Chondrocyte (in vitro differentiated cells): ENCODE measurements at regions not wholly inside any gene's neighbourhood (a gene's known extent, or its start where the extent isn't known, plus 50 kb on each side); places are given as distances from the start of the nearest gene placed in this dataset.
"Not testable (repeated sequence)": the region's sequence is repeated elsewhere in the genome, so short reads cannot be mapped to it uniquely, and the experiment has no call there.

ENCODE experiments used
- DNase-seq: peaks from one replicate; pipeline ENCODE4 v3.0.0; 2021; ENCODE audit warnings: mixed read lengths, low spot score
- H3K27ac Mint-ChIP-seq: one replicate; pipeline ENCODE4 v1.8.0; 2021; ENCODE audit warnings: mild to moderate bottlenecking, moderate library complexity, mixed read lengths; ENCODE audit not compliant: unreplicated experiment
- H3K27me3 Mint-ChIP-seq: 2 replicates; pipeline ENCODE4 v1.8.0; 2021; ENCODE audit warnings: low read depth, mixed read lengths
- H3K36me3 Mint-ChIP-seq: 2 replicates; pipeline ENCODE4 v1.8.0; 2021; ENCODE audit warnings: low read depth, mixed read lengths
- H3K4me1 Mint-ChIP-seq: 2 replicates; pipeline ENCODE4 v1.8.0; 2021; ENCODE audit warnings: low read depth, mild to moderate bottlenecking, mixed read lengths
- H3K4me3 Mint-ChIP-seq: one replicate; pipeline ENCODE4 v1.8.0; 2021; ENCODE audit warnings: mild to moderate bottlenecking, moderate library complexity, mixed read lengths; ENCODE audit not compliant: unreplicated experiment
- H3K9me3 Mint-ChIP-seq: 2 replicates; pipeline ENCODE4 v1.8.0; 2021; ENCODE audit warnings: low read depth, mixed read lengths
- TF ChIP-seq, protein P1 (sequence below): fragments of 200-600 bp; sonication (generic); IDR thresholded peaks from 2 replicates; pipeline ENCODE4 v1.5.0; 2021; ENCODE audit warnings: antibody characterized with exemption, mild to moderate bottlenecking, moderate library complexity

DNA sequence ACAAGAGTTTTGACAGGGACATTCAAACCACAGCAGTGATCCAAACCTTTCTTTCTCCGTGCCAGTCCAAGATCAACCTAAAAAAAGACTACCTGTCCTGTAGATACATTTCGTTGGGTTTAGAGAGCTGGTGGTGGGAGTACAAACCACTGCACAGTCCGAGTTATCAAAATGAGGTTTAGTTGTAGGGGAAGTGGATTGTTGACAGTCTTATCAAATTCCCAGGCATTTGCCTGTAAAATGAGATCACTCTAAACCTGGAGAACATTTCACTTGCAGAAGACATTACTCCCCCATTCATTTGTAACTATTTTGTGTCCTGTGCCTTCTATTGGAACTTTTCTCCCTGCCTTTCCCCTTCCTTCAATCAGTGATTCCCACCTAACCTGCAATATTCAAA is 469.6 kb upstream of the JARID2 start:
- no peak for DNase-seq
- no peak overlapping the region for H3K4me3 Mint-ChIP-seq
- H3K27ac Mint-ChIP-seq: no peak overlapping the region
- peaks cover 9% of the 10 kb centered on the region for H3K4me1 Mint-ChIP-seq
- H3K27me3 Mint-ChIP-seq: no peaks in the 10 kb centered on the region
- H3K36me3 Mint-ChIP-seq: no peaks in the 10 kb centered on the region
- H3K9me3 Mint-ChIP-seq: peaks cover 11% of the 10 kb centered on the region
- TF ChIP-seq, protein P1, sequence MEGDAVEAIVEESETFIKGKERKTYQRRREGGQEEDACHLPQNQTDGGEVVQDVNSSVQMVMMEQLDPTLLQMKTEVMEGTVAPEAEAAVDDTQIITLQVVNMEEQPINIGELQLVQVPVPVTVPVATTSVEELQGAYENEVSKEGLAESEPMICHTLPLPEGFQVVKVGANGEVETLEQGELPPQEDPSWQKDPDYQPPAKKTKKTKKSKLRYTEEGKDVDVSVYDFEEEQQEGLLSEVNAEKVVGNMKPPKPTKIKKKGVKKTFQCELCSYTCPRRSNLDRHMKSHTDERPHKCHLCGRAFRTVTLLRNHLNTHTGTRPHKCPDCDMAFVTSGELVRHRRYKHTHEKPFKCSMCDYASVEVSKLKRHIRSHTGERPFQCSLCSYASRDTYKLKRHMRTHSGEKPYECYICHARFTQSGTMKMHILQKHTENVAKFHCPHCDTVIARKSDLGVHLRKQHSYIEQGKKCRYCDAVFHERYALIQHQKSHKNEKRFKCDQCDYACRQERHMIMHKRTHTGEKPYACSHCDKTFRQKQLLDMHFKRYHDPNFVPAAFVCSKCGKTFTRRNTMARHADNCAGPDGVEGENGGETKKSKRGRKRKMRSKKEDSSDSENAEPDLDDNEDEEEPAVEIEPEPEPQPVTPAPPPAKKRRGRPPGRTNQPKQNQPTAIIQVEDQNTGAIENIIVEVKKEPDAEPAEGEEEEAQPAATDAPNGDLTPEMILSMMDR: no peak

DNA sequence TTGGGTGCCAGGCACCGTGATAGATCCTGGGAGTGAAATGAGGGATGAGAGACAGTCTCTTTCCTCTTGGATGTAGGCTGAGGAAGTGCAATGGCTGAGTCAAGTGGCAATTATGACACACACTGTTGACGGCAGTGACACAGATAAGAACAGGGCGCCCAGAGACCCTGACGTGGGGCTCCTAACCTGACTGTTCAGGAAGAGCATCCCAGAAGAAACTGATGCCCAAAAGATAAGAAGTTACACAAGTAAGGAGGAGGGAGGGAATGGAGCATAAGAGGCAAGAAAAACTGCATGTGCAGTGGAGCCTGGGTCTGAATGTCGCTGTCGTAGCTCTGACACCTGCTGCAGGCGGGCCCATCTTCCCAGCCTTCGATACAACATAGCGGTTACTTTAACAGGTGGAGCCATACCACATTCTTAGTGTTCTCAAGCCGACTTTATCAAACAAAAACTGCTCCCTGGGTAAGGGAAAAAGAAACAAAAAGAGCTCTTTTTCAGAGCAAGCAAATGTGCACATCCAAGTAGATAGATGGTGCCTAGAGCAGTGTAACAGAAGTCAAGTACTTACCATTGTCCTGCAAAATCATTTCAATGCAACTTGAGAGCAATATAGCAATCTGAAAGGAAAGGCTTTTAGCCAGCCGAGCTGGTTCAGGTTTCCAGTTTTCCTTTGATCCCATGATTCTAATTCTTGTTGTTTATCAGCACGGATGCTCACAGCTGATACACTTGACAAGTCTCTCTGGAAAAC is 463.9 kb upstream of the JARID2 start:
- H3K36me3 Mint-ChIP-seq: no peaks in the 10 kb centered on the region
- DNase-seq: no peak
- no peak overlapping the region for H3K27ac Mint-ChIP-seq
- TF ChIP-seq, protein P1: no peak
- no peaks in the 10 kb centered on the region for H3K27me3 Mint-ChIP-seq
- no peaks in the 10 kb centered on the region for H3K9me3 Mint-ChIP-seq
- H3K4me3 Mint-ChIP-seq: no peak overlapping the region
- peaks cover 9% of the 10 kb centered on the region for H3K4me1 Mint-ChIP-seq

DNA sequence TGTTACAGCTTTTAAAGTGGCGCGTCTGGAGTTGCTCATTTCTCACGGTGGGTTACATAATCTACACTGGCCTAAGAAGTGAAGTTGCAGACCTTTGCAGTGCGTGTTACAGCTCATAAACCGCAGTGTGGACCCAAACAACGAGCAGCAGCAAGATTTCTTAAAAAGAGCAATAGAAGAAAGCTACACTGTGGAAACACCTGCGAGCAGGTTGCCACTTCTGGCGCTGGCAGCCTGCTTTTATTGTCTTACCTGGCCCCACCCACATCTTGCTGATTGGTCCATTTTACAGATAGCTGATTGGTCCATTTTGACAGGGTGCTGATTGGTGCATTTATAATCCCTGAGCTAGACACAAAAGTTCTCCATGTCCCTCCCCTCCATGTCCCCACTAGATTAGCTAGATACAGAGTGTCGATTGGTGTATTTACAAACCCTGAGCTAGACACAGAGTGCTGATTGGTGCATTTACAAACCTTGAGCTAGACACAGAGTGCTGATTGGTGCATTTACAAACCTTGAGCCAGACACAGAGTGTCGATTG is 462.9 kb upstream of the JARID2 start:
- H3K27ac Mint-ChIP-seq, H3K4me1 Mint-ChIP-seq, H3K9me3 Mint-ChIP-seq, H3K4me3 Mint-ChIP-seq, H3K36me3 Mint-ChIP-seq, DNase-seq, H3K27me3 Mint-ChIP-seq: not testable (repeated sequence)

DNA sequence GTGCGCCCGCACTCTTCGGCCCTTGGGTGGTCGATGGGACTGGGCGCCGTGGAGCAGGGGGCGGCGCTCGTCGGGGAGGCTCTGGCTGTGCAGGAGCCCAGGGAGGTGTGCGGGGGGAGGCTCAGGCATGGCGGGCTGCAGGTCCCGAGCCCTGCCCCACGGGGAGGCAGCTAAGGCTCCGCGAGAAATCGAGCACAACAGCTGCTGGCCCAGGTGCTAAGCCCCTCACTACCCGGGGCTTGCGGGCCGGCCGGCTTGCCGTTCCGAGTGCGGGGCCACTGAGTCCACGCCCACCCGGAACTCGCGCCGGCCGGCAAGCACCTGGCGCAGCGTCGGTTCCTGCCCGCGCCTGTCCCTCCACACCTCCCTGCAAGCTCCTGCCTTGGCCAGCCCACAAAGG is 462.3 kb upstream of the JARID2 start:
- Mint-ChIP-seq H3K4me1 (no peaks in the 10 kb centered on the region), H3K4me3 (no peak overlapping the region), H3K36me3 (no peaks in the 10 kb centered on the region), H3K9me3 (no peaks in the 10 kb centered on the region), H3K27ac (no peak overlapping the region), H3K27me3 (no peaks in the 10 kb centered on the region)
- no peak for DNase-seq
- TF ChIP-seq, protein P1: no peak

DNA sequence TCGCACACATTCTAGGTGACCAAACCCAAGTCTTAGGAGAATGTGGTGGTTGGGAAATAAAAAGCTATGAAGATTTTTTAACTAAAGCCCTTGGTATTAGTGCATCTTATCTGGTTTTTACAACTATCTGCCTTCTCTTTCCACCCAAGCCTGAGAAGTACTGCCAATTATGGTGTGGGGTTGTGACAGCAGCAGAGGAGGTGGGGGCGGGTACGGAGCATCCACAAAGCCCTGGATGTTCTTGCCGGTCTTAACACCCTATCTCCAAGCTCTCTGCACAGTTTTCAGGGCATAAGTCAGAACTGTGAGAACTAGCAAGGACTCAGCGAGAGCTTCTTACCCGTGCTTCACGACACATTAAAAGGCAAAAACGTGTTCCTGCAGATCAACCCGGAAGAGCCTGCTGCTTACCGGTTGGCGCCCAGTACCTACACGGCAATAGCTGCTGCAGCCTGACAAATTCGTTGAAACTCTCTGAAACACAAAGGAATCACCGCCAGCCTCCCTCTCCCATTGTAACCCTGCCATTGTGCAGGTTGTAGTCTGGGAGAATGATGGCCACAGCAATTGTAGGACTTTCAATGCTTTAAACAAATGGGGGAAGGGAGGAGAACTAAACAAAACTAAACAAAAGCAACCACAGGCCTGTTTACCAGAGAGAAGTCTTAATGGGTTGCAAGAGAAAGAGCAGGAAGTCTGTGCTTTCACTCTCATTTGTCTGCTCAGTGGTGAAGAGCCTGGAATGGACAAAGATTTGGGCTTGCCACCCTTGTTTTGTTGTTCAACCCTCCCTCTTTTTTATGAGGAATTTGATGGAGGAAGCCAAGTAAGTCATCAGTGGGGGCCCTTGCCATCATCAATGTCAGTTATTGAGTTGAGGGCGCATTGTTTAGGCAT is 461.0 kb upstream of the JARID2 start:
- H3K4me1 Mint-ChIP-seq: no peaks in the 10 kb centered on the region
- no peak overlapping the region for H3K4me3 Mint-ChIP-seq
- no peaks in the 10 kb centered on the region for H3K9me3 Mint-ChIP-seq
- DNase-seq: no peak
- H3K27me3 Mint-ChIP-seq: no peaks in the 10 kb centered on the region
- no peak overlapping the region for H3K27ac Mint-ChIP-seq
- TF ChIP-seq, protein P1: no peak
- no peaks in the 10 kb centered on the region for H3K36me3 Mint-ChIP-seq
